Retinal pigment epithelial cell (primary cell): ENCODE measurements at regions not wholly inside any gene's neighbourhood (a gene's known extent, or its start where the extent isn't known, plus 50 kb on each side); places are given as distances from the start of the nearest gene placed in this dataset.

Source experiments
- DNase-seq: peaks from one replicate; pipeline ENCODE4 v3.0.0-alpha.2; 2010; ENCODE audit warnings: low read depth
- H3K4me3 ChIP-seq: 2 replicates; pipeline ENCODE4 v1.5.1; 2011; ENCODE audit warnings: mild to moderate bottlenecking, low read length, control low read depth, moderate library complexity
- CTCF ChIP-seq: conservative IDR thresholded peaks from 2 replicates; pipeline ENCODE4 v1.5.1; 2011; ENCODE audit warnings: low read depth, low read length, control low read depth, inconsistent platforms

- H3K4me3 ChIP-seq: no peak overlapping the region
- DNase-seq: no peak
- no peak for TF ChIP-seq CTCF
Observed at GRCh38 chr10:90204131-90204955, 503.0 kb downstream of the KIF20B start.

GRCh38 chr10:90204956-90205314 lies 503.5 kb downstream of the KIF20B start:
- no peak for DNase-seq
- no peak overlapping the region for H3K4me3 ChIP-seq
- no peak for TF ChIP-seq CTCF

- TF ChIP-seq CTCF: no peak
- DNase-seq: no peak
- no peak overlapping the region for H3K4me3 ChIP-seq
Observed at GRCh38 chr10:90205340-90205739, 503.9 kb downstream of the KIF20B start.

- H3K4me3 ChIP-seq: no peak overlapping the region
- no peak for DNase-seq
- TF ChIP-seq CTCF: no peak
Observed at GRCh38 chr10:90213346-90213745, 512.0 kb downstream of the KIF20B start.

GRCh38 chr10:90218846-90219245 lies 517.5 kb downstream of the KIF20B start:
- peak; percentile 22 for DNase-seq

GRCh38 chr10:90222372-90222771 lies 521.0 kb downstream of the KIF20B start:
- peak; percentile 32 for DNase-seq
- no peak for TF ChIP-seq CTCF
- H3K4me3 ChIP-seq: no peak overlapping the region

More at GRCh38 chr10:90218846-90219245, 517.5 kb downstream of the KIF20B start:
- no peak for TF ChIP-seq CTCF
- no peak overlapping the region for H3K4me3 ChIP-seq

GRCh38 chr10:90222939-90223338 lies 521.5 kb downstream of the KIF20B start:
- no peak overlapping the region for H3K4me3 ChIP-seq
- DNase-seq: no peak
- no peak for TF ChIP-seq CTCF
